LHCN-M2 (cell line): ENCODE measurements at regions not wholly inside any gene's neighbourhood (a gene's known extent, or its start where the extent isn't known, plus 50 kb on each side); places are given as distances from the start of the nearest gene placed in this dataset.
A peak's percentile ranks its signal among the peaks of the same experiment; 100 is the strongest.
"Not testable (repeated sequence)": the region's sequence is repeated elsewhere in the genome, so short reads cannot be mapped to it uniquely, and the experiment has no call there.

Experiments used
- DNase-seq: peaks from one replicate; pipeline ENCODE4 v3.0.0-alpha.2; 2012; ENCODE audit warnings: low read depth

DNA sequence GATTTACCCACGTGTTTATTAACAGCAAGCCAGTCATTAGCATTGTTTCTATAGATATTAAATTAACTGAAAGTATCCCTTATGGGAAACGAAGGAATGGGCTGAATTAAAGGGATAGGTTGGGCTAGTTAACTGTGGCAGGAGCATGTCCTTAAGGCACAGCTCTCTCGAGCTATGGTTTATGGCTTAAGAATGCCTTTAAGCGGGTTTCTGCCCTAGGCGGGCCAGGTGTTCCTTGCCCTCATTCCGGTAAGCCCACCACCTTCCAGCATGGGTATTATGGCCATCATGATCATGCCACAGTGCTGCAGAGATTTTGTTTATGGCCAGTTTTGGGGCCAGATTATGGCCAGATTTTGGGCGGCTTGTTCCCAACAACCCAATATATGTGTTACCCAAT is 569.9 kb upstream of the MBL2 start:
- not testable (repeated sequence) for DNase-seq

- not testable (repeated sequence) for DNase-seq
Measured at GRCh38 chr10:53338199-53338598, 565.6 kb upstream of the MBL2 start.

DNA sequence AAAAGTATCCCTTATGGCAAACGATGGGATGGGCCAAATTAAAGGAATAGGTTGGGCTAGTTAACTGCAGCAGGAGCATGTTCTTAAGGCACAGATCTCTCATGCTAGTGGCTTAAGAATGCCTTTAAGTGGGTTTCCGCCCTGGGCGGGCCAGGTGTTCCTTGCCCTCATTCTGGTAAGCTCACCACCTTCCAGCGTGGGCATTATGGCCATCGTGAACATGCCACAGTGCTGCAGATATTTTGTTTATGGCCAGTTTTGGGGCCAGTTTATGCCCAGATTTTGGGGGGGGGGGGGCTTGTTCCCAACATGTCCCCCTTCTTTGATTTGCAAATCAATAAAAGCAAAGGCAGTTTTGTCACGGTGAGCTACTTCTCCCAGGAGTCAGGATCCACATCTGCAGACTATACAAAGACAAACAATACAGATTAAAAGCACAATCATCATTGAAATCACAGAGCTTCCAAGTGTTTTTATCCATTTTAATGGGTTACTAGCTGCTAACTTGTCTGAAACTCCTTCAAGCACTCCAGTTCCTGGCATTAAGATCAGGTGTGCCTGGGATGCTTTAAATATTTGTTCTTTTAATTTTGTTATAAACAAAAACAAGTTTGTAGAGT is 563.3 kb upstream of the MBL2 start:
- DNase-seq: not testable (repeated sequence)

- DNase-seq: no peak
Measured at GRCh38 chr10:53331460-53331859, 558.9 kb upstream of the MBL2 start.

DNA sequence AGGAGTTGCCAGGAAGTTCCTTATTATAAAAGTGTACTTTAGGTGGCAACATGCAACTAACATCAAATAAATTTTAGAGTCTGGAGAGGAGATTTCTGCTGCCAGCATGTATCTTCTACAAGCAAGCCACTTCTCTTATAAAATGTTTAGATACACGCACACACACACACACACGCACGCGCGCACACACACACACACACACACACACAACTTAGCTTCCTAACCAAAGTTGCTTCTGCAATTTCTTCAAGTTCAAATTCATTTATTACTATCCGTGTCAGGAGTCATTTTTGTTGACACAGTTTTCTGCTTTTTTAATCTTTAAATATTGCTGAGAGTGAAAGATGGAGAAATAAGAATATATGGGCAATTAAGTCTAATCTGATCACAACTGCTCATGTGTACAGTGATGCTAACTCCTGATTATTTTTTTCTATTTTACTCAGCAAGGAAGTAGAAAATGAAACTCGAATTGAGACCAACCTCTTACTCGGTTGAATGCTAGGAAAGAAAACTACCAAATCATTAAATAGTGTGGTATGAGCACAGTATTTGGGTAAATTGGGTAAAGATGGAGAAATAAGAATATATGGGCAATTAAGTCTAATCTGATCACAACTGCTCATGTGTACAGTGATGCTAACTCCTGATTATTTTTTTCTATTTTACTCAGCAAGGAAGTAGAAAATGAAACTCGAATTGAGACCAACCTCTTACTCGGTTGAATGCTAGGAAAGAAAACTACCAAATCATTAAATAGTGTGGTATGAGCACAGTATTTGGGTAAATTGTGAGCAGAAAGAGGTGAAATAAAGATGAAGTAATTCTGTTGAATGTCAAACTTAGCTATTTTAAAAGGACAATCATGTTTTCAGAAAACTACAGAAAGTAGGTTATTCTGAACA is 554.1 kb upstream of the MBL2 start:
- DNase-seq: peak; percentile 0

DNA sequence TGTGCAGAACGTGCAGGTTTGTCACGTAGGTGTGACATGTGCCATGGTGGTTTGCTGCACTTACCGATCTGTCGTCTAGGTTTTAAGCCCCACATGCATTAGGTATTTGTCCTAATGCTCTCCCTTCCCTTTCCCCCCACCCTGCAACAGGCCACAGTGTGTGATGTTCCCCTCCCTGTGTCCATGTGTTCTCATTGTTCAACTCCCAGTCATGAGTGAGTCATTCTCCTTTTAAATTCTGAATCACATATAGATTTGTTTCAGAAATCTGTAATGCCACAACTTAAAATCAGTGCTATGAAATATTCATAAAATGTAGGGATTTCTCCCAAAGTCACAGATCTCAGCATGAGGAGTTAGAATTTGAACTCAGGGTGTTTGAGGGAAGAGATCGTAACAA is 552.5 kb upstream of the MBL2 start:
- DNase-seq: peak; percentile 50

- peak; percentile 31 for DNase-seq
Measured at GRCh38 chr10:53315709-53316108, 543.1 kb upstream of the MBL2 start.

GRCh38 chr10:53314876-53315275 is 542.3 kb upstream of the MBL2 start:
- peak; percentile 90 for DNase-seq

GRCh38 chr10:53298443-53298842 is 525.9 kb upstream of the MBL2 start:
- DNase-seq: no peak

GRCh38 chr10:53284615-53285182 is 512.1 kb upstream of the MBL2 start:
- DNase-seq: no peak

- DNase-seq: no peak
Measured at GRCh38 chr10:53276797-53277196, 504.2 kb upstream of the MBL2 start.

GRCh38 chr10:53269482-53269881 is 496.9 kb upstream of the MBL2 start:
- no peak for DNase-seq

DNA sequence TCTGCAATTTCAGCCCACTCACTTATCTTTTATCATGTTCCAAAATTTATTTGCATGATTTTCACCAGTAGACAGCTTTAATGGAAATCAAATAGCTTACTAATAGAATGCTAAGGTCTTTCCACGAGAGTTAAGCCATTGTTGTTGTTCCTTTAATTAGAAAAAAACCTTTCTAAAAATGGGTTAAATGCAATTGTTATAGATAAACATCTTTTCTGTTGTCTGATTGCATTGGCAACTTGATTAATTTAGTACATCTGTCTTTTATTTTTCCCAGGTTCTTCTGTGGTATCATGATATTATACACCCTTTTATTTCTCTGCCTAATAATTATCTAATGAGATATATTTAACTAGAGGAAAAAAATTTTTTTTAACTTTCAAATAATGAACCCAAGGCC is 487.6 kb upstream of the MBL2 start:
- no peak for DNase-seq

DNA sequence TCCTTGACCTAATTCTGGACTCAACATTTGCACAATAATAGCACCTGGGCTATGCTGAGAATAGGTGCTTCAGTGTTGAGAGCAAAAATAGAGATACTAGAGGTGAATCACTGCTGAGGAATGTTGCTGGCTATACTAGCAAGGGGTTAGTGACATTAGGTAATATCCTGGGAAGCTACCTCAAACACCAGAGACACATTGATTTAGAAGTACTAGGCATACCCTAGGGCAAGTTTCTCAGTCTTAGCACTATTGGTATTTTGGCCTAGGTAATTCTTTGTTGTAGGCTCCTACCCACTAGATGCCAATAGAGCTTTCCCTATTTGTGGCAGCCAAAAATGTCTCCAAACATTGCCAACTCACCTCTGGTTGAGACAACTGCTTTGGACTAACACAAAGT is 484.0 kb upstream of the MBL2 start:
- DNase-seq: no peak

DNA sequence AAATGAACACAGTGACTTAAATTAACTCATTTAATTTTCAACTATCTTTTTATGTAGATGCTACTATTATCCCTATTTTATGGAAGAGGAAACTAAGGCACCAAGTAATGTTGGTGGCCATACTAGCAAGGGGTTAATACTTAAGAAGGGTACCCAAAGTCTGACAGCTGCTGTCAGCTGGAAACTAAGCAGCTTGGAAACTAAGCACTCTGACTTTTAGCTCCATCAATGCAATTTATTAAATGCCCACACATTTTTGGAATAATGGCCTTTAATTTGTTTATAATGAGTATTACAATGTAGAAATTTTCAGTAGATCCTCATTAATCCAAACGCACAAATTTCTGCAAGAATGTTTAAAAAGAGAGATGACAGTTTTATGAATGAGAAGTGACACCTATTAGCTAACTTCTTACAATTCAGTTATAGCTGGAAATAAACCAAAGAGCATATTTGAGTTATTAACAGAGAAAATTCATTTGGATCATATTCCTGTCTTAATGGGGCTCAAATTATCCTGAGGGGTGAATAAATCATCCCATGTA is 483.1 kb upstream of the MBL2 start:
- DNase-seq: no peak

GRCh38 chr10:53253221-53253620 is 480.6 kb upstream of the MBL2 start:
- no peak for DNase-seq

DNA sequence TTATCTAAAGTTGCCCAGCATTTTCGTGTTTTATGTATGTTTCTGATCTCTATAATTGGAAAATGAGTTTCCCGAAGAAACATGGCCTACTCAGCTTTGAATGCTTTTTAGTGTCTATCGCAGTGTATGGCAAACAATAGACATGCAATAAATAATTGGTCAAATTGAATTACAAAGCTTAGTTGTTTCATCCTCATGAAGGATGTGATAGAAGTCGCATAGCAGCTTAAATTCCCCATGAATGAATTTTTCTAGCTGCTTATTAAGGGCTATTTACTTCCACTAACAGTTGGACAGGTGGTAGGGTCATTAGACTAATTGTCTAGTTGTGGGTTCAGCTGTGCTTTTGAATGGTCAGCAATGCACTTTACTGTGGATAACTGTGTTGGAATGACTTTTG is 467.3 kb upstream of the MBL2 start:
- no peak for DNase-seq

- DNase-seq: no peak
Measured at GRCh38 chr10:53236941-53237340, 464.4 kb upstream of the MBL2 start.

DNA sequence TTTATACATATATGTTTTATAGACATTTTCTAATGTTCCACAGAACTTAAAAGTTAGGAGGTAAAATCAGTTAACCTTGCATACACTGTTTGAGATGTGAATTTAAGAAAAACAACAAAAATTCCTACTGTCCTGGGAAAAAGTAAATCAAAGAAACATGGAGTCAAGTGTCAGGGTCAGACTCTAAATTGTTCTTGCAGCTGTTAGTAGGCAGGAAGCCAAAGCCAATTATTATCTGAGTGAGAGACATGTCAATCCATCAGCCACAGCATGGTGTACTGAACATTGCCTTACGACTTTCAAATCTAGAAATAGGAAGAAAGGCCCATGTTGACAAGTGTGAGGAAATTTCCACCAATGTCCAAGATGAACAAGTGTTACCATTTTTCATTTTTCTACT is 461.2 kb upstream of the MBL2 start:
- DNase-seq: no peak

DNA sequence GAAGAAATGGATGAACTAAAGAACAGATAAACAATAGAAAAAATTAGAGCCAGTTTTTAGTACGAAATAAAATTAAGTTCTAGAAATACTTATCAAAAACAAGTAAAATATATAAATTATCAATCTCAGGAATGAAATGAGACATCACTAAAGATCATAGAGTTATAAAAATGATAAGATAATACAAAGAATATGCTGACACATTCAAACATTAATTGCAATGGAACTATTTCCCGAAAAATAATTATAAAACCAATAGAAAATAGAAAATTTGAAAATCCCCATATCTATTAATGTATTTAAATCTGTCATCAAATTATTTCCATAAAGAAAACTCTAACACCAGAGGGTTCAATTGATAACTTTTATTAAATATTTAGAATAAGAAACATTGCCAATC is 458.1 kb upstream of the MBL2 start:
- DNase-seq: no peak

DNA sequence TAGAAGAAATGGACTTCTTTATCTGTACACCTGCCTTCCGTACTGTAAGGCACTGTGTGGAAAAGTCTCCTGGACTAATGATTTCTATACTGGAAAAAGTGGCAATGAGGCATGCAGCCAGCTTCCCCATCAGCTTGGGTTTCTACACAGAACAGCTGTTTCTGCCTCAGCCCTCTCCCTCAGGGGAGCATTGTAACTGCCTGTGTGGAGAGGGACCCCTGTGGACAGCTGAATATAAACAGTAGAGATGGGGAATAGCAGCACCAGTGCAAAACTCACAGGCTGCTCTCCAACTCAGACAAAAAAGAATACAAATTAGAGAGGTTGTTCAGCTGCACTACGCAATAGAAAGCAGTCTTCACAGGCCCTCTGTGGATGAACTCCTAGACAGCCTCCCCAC is 451.3 kb upstream of the MBL2 start:
- DNase-seq: no peak

GRCh38 chr10:53222806-53223205 is 450.2 kb upstream of the MBL2 start:
- no peak for DNase-seq
